Neural progenitor cell (in vitro differentiated cells): ENCODE measurements at regions not wholly inside any gene's neighbourhood (a gene's known extent, or its start where the extent isn't known, plus 50 kb on each side); places are given as distances from the start of the nearest gene placed in this dataset.

Experiments used
- CTCF ChIP-seq: fragments of 200-600 bp; sonication (generic); IDR thresholded peaks from 2 replicates; pipeline ENCODE4 v1.5.1; 2017; ENCODE audit warnings: antibody characterized with exemption, mild to moderate bottlenecking
- EZH2 ChIP-seq: fragments of 200-600 bp; sonication (generic); IDR thresholded peaks from 2 replicates; pipeline ENCODE4 v1.6.1; 2017; ENCODE audit warnings: antibody characterized with exemption, mild to moderate bottlenecking, moderate library complexity
- EZH2phosphoT487 ChIP-seq: fragments of 200-600 bp; sonication (generic); IDR thresholded peaks from 2 replicates; pipeline ENCODE4 v1.6.1; 2017; ENCODE audit warnings: antibody characterized with exemption

GRCh38 chr5:96579711-96580110 lies 82.5 kb upstream of the CAST start:
- no peak for TF ChIP-seq CTCF
- TF ChIP-seq EZH2, result no peak
- no peak for TF ChIP-seq EZH2phosphoT487
